Vagina (tissue), 2 donors: ENCODE measurements at regions not wholly inside any gene's neighbourhood (a gene's known extent, or its start where the extent isn't known, plus 50 kb on each side); places are given as distances from the start of the nearest gene placed in this dataset.

Experiments
- POLR2A ChIP-seq, 2 donors: fragments of 450-650 bp; IDR thresholded peaks; one replicate each; pipeline ENCODE4 v1.6.1; 2017; ENCODE audit warnings: antibody characterized with exemption in 2 of 2, mild to moderate bottlenecking in 2 of 2, moderate library complexity in 2 of 2
- POLR2AphosphoS5 ChIP-seq, 2 donors: sonication (generic); formaldehyde crosslinking; IDR thresholded peaks; one replicate each; pipeline ENCODE4 v1.9.0; 2017; ENCODE audit warnings: antibody characterized with exemption in 2 of 2, mild to moderate bottlenecking in 2 of 2, low read depth in 1 of 2; ENCODE audit not compliant: insufficient read depth in 1 of 2
- TF ChIP-seq, protein P1 (sequence below), 3 experiments: fragments of 450-650 bp in 2 of 3; fragments of 200-600 bp in 1 of 3; sonication (generic) in 1 of 3; IDR thresholded peaks; one replicate each; pipeline ENCODE4 v1.5.1; 2017 to 2019; ENCODE audit warnings: antibody characterized with exemption in 3 of 3, mild to moderate bottlenecking in 2 of 3, moderate library complexity in 2 of 3

DNA sequence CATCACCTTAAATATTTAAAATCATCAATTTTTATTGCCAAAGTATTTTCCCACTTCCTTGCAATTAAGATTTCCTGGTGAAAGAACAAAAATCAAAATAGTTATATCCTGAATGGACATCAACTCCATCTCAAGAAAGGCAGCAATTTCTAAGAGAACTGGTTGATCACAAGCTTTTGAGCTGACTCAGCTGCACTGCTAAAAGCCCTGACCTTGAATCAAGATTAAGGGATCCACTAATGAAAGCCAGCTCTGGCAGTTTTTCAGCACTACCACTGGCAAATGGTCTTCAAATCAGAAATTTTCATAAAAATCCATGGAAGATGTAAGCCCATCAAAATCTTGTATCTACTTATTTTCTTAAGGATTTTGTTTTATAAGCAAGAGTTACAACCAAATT is 123.4 kb downstream of the SLC6A15 start:
- TF ChIP-seq, protein P1, sequence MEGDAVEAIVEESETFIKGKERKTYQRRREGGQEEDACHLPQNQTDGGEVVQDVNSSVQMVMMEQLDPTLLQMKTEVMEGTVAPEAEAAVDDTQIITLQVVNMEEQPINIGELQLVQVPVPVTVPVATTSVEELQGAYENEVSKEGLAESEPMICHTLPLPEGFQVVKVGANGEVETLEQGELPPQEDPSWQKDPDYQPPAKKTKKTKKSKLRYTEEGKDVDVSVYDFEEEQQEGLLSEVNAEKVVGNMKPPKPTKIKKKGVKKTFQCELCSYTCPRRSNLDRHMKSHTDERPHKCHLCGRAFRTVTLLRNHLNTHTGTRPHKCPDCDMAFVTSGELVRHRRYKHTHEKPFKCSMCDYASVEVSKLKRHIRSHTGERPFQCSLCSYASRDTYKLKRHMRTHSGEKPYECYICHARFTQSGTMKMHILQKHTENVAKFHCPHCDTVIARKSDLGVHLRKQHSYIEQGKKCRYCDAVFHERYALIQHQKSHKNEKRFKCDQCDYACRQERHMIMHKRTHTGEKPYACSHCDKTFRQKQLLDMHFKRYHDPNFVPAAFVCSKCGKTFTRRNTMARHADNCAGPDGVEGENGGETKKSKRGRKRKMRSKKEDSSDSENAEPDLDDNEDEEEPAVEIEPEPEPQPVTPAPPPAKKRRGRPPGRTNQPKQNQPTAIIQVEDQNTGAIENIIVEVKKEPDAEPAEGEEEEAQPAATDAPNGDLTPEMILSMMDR (IDR thresholded peaks at IDR 0.05) = no peak
- TF ChIP-seq POLR2A (IDR thresholded peaks at IDR 0.05) = no peak
- TF ChIP-seq POLR2AphosphoS5 (IDR thresholded peaks at IDR 0.05; ENCODE audit: insufficient read depth in 1 of 2, low read depth in 1 of 2) = no peak
